Esophagus muscularis mucosa (tissue), 3 donors: ENCODE measurements at regions not wholly inside any gene's neighbourhood (a gene's known extent, or its start where the extent isn't known, plus 50 kb on each side); places are given as distances from the start of the nearest gene placed in this dataset.

ENCODE experiments used
- POLR2AphosphoS5 ChIP-seq, 2 donors: sonication (generic); formaldehyde crosslinking; IDR thresholded peaks; one replicate each; pipeline ENCODE4 v1.6.1; 2017; ENCODE audit warnings: antibody characterized with exemption in 2 of 2
- TF ChIP-seq, protein P1 (sequence below), 3 experiments: fragments of 200-600 bp in 2 of 3; fragments of 450-650 bp in 1 of 3; sonication (generic) in 2 of 3; IDR thresholded peaks; one replicate each; pipeline ENCODE4 v1.5.1; 2017 to 2019; ENCODE audit warnings: antibody characterized with exemption in 3 of 3, mild to moderate bottlenecking in 2 of 3, moderate library complexity in 1 of 3

DNA sequence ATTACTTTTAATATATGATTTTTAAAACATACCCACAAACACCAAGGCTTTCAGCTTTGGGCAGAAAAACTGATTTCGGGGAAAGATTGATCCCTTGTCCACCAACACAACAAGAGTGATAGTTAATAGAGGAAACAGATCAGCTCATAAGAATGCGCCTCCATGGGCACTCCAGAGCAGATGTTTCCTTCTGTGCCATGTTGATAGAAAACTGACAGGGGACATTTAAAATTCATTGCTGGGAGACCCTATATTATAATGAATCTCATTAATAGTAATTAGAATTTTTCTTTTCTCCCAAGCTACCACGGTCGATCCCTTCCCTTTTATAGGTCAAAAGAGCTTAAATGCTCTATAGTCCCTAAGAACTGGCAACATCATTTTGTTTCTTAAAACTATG lies 431.2 kb downstream of the IRS2 start:
- TF ChIP-seq, protein P1, sequence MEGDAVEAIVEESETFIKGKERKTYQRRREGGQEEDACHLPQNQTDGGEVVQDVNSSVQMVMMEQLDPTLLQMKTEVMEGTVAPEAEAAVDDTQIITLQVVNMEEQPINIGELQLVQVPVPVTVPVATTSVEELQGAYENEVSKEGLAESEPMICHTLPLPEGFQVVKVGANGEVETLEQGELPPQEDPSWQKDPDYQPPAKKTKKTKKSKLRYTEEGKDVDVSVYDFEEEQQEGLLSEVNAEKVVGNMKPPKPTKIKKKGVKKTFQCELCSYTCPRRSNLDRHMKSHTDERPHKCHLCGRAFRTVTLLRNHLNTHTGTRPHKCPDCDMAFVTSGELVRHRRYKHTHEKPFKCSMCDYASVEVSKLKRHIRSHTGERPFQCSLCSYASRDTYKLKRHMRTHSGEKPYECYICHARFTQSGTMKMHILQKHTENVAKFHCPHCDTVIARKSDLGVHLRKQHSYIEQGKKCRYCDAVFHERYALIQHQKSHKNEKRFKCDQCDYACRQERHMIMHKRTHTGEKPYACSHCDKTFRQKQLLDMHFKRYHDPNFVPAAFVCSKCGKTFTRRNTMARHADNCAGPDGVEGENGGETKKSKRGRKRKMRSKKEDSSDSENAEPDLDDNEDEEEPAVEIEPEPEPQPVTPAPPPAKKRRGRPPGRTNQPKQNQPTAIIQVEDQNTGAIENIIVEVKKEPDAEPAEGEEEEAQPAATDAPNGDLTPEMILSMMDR (IDR thresholded peaks at IDR 0.05) = no peak
- no peak for TF ChIP-seq POLR2AphosphoS5 (IDR thresholded peaks at IDR 0.05)
